GM23248 (cell line): ENCODE measurements at regions not wholly inside any gene's neighbourhood (a gene's known extent, or its start where the extent isn't known, plus 50 kb on each side); places are given as distances from the start of the nearest gene placed in this dataset.
A peak's percentile ranks its signal among the peaks of the same experiment; 100 is the strongest.

Experiments
- DNase-seq: peaks from one replicate; pipeline ENCODE4 v3.0.0-alpha.2; 2015
- H2AFZ ChIP-seq: fragments of 200-600 bp; sonication (generic); 2 replicates; pipeline ENCODE4 v1.6.1; 2016; ENCODE audit warnings: antibody characterized with exemption
- H3F3A ChIP-seq: fragments of 200-600 bp; sonication (generic); 2 replicates; pipeline ENCODE4 v1.6.1; 2016; ENCODE audit warnings: mild to moderate bottlenecking, antibody characterized with exemption, mixed run types; ENCODE audit not compliant: insufficient read depth
- H3K27ac ChIP-seq: fragments of 200-600 bp; sonication (generic); 2 replicates; pipeline ENCODE4 v1.5.1; 2016; ENCODE audit warnings: mild to moderate bottlenecking
- H3K27me3 ChIP-seq: fragments of 200-600 bp; sonication (generic); replicated peaks from 2 replicates; pipeline ENCODE4 v1.6.1; 2016; ENCODE audit warnings: mild to moderate bottlenecking; ENCODE audit not compliant: insufficient read depth
- H3K36me3 ChIP-seq: fragments of 200-600 bp; sonication (generic); 2 replicates; pipeline ENCODE4 v1.6.1; 2016; ENCODE audit warnings: low read depth, mild to moderate bottlenecking
- H3K4me1 ChIP-seq: fragments of 200-600 bp; sonication (generic); 2 replicates; pipeline ENCODE4 v1.6.1; 2016; ENCODE audit warnings: mild to moderate bottlenecking; ENCODE audit not compliant: insufficient read depth
- H3K4me2 ChIP-seq: fragments of 200-600 bp; sonication (generic); one replicate; pipeline ENCODE4 v1.6.1; 2016; ENCODE audit warnings: mild to moderate bottlenecking; ENCODE audit not compliant: unreplicated experiment
- H3K4me3 ChIP-seq: fragments of 200-600 bp; sonication (generic); 2 replicates; pipeline ENCODE4 v1.5.1; 2016; ENCODE audit warnings: mild to moderate bottlenecking
- H3K79me2 ChIP-seq: fragments of 200-600 bp; sonication (generic); 2 replicates; pipeline ENCODE4 v1.6.1; 2016; ENCODE audit warnings: mild to moderate bottlenecking; ENCODE audit not compliant: insufficient read depth
- H3K9ac ChIP-seq: fragments of 200-600 bp; sonication (generic); 2 replicates; pipeline ENCODE4 v1.6.1; 2016; ENCODE audit warnings: mild to moderate bottlenecking
- H3K9me2 ChIP-seq: fragments of 200-600 bp; sonication (generic); 2 replicates; pipeline ENCODE4 v1.6.1; 2016; ENCODE audit warnings: mixed run types, mild to moderate bottlenecking, moderate library complexity; ENCODE audit not compliant: insufficient read depth
- H3K9me3 ChIP-seq: fragments of 200-600 bp; sonication (generic); one replicate; pipeline ENCODE4 v1.6.1; 2017; ENCODE audit warnings: low read depth
- H4K20me1 ChIP-seq: fragments of 200-600 bp; sonication (generic); 2 replicates; pipeline ENCODE4 v1.6.0; 2016; ENCODE audit not compliant: insufficient read depth
- EZH2 ChIP-seq: fragments of 200-600 bp; sonication (generic); IDR thresholded peaks from 2 replicates; pipeline ENCODE4 v1.6.1; 2018; ENCODE audit warnings: antibody characterized with exemption, mild to moderate bottlenecking; ENCODE audit not compliant: insufficient read depth, poor library complexity, severe bottlenecking
- EZH2phosphoT487 ChIP-seq: fragments of 200-600 bp; sonication (generic); IDR thresholded peaks from 2 replicates; pipeline ENCODE4 v1.6.1; 2018; ENCODE audit warnings: antibody characterized with exemption, moderate library complexity, mild to moderate bottlenecking, low read depth; ENCODE audit not compliant: insufficient read depth
- WGBS, 2 experiments: methylation state at CpG; one replicate each; pipeline ENCODE4 v1.1.6; 2015 to 2017; ENCODE audit warnings: low lambda C conversion rate in 2 of 2, low coverage in 1 of 2; ENCODE audit errors: missing lambda C conversion rate in 2 of 2; 5-methylcytosine and 5-hydroxymethylcytosine counted together
- in situ Hi-C: fragments of 300-500 bp; cut with MboI; formaldehyde crosslinking; loops from 2 replicates; pipeline ENCODE4 v1.15.0; 2020

GRCh38 chr16:80466024-80466987 is 74.5 kb upstream of the DYNLRB2 start:
- Histone ChIP-seq H4K20me1 (no peaks in the 10 kb centered on the region), H2AFZ (peak overlapping the region; percentile 17), H3K4me1 (no peaks in the 10 kb centered on the region), H3K9me2 (no peaks in the 10 kb centered on the region), H3K9me3 (no peaks in the 10 kb centered on the region), H3K79me2 (no peaks in the 10 kb centered on the region), H3K27ac (no peak overlapping the region), H3K27me3 (no peaks in the 10 kb centered on the region), H3K36me3 (no peaks in the 10 kb centered on the region), H3F3A (no peaks in the 10 kb centered on the region), H3K4me2 (peak overlapping the region; percentile 27), H3K4me3 (no peak overlapping the region), H3K9ac (no peak overlapping the region)
- TF ChIP-seq EZH2phosphoT487, result no peak
- no peak for TF ChIP-seq EZH2
- peak; percentile 76 for DNase-seq
- 27 to 28% methylated on average over 24 of the region's 24 CpGs for WGBS, 2 experiments
- in situ Hi-C loops, result no loop called here

DNA sequence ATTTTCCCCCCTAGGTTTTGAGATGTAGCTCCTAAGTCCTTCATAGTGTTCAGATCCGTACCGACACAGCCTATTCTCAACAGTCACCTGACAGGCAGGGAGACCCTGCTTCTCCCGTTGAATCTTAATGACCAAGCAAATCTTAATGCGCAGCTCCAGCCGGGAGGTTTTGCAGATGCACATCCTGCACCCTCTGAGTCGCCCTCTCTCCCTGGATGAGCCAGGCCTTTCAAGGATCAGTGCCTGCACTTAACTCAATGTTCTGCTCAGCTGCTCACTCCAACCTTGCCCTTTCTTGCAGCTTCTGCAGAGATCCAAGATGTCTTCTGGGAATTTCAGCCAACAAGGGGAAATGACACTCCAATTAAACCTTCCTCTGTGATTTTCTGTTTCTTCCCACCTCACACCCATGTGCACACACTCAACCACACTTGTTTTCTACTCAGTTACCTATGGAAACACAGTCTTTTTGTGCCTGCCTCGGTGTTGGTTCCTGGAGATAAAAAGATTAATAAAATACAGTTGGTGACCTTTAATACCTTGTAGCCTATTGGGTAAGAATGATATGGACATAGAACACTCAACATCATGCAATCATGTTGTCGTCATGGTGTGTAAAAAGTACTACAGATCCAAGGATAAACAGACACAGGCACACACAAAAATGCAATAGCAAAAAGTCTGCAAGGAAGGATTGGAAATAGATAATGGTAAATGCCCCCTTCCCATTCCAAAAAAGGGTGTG is 76.9 kb upstream of the DYNLRB2 start:
- H3K4me3 ChIP-seq, result no peak overlapping the region
- no peaks in the 10 kb centered on the region for H3K9me3 ChIP-seq
- peaks cover 17% of the 10 kb centered on the region for H3F3A ChIP-seq
- no peak overlapping the region for H2AFZ ChIP-seq
- H3K4me1 ChIP-seq, result peaks cover 17% of the 10 kb centered on the region
- 73 to 81% methylated on average over 8 of the region's 8 CpGs for WGBS, 2 experiments
- DNase-seq, result no peak
- H4K20me1 ChIP-seq, result no peaks in the 10 kb centered on the region
- TF ChIP-seq EZH2phosphoT487, result no peak
- no peak for TF ChIP-seq EZH2
- H3K9me2 ChIP-seq, result no peaks in the 10 kb centered on the region
- no peak overlapping the region for H3K27ac ChIP-seq
- H3K36me3 ChIP-seq, result no peaks in the 10 kb centered on the region
- no peak overlapping the region for H3K4me2 ChIP-seq
- in situ Hi-C loops, result no loop called here
- no peaks in the 10 kb centered on the region for H3K79me2 ChIP-seq
- H3K9ac ChIP-seq, result no peak overlapping the region
- no peaks in the 10 kb centered on the region for H3K27me3 ChIP-seq

DNA sequence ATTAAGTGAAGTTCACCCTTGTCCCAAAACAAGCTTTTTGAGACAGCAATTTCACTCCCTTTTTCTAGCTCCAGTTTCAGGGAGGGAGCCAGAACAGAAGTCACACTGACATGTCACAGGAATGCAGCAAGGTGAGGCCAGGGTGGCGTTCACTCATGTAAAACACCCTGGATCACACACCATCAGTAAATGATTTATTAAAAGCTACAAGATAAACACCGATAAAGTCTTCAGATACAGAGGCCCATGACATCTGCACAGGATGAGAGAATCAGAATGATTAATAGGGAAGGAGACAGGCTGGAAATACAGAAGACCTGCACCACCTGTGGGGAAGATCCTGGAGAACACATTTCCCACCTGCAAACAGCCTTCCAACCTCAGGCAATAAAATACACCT is 77.5 kb upstream of the DYNLRB2 start:
- WGBS, 2 experiments, result 85 to 87% methylated on average over 2 of the region's 2 CpGs
- Histone ChIP-seq H3K9me2 (no peaks in the 10 kb centered on the region), H3K79me2 (no peaks in the 10 kb centered on the region), H3K4me3 (no peak overlapping the region), H3K4me1 (peaks cover 20% of the 10 kb centered on the region), H4K20me1 (no peaks in the 10 kb centered on the region), H3K27me3 (no peaks in the 10 kb centered on the region), H3K36me3 (no peaks in the 10 kb centered on the region), H3K27ac (no peak overlapping the region), H3K4me2 (no peak overlapping the region), H3K9me3 (no peaks in the 10 kb centered on the region), H2AFZ (no peak overlapping the region), H3K9ac (no peak overlapping the region), H3F3A (peaks cover 17% of the 10 kb centered on the region)
- TF ChIP-seq EZH2phosphoT487 (no peak), EZH2 (no peak)
- in situ Hi-C loops, result no loop called here
- DNase-seq, result no peak

DNA sequence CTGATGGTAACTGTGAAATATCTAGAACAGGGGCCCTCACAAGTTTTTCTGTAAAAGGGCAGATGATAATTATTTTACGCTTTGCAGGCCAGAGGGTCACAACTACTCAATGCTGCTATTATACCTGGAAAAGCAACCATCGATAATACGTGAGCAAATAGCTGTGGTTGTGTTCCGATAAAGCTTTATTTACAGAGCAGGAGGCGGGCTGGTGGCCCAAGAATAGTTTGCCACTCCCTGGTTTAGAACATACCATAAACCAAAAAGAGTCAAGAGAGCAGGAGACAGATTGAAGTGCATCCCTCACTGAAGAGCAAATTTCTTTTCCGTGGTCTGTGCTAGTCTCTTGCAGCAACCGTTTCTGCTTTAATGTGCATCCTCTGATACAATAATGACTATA is 77.9 kb upstream of the DYNLRB2 start:
- peaks cover 17% of the 10 kb centered on the region for H3F3A ChIP-seq
- no peak for DNase-seq
- 85 to 90% methylated on average over 7 of the region's 7 CpGs for WGBS, 2 experiments
- H3K27ac ChIP-seq, result no peak overlapping the region
- TF ChIP-seq EZH2 (no peak), EZH2phosphoT487 (no peak)
- no peaks in the 10 kb centered on the region for H3K27me3 ChIP-seq
- H3K4me3 ChIP-seq, result no peak overlapping the region
- no peaks in the 10 kb centered on the region for H3K9me2 ChIP-seq
- H3K36me3 ChIP-seq, result no peaks in the 10 kb centered on the region
- H3K9ac ChIP-seq, result no peak overlapping the region
- no peaks in the 10 kb centered on the region for H4K20me1 ChIP-seq
- H3K4me2 ChIP-seq, result no peak overlapping the region
- no peaks in the 10 kb centered on the region for H3K79me2 ChIP-seq
- no peaks in the 10 kb centered on the region for H3K9me3 ChIP-seq
- in situ Hi-C loops, result no loop called here
- H2AFZ ChIP-seq, result no peak overlapping the region
- H3K4me1 ChIP-seq, result peaks cover 20% of the 10 kb centered on the region
